Tibial artery (tissue), 4 donors: ENCODE measurements at regions not wholly inside any gene's neighbourhood (a gene's known extent, or its start where the extent isn't known, plus 50 kb on each side); places are given as distances from the start of the nearest gene placed in this dataset.

ENCODE experiments used
- DNase-seq, 2 donors: peaks; one replicate each; pipeline ENCODE4 v3.0.0-alpha.2; 2019
- H3K27ac ChIP-seq, 2 donors: fragments of 200-600 bp; sonication (generic) in 1 of 2; 1 replicate in 1 of 2; 2 replicates in 1 of 2; pipeline ENCODE4 v1.5.1; 2018 to 2019; ENCODE audit warnings: mild to moderate bottlenecking in 1 of 2
- H3K27me3 ChIP-seq, 2 donors: fragments of 200-600 bp; sonication (generic) in 1 of 2; one replicate each; pipeline versions ENCODE4 v1.5.1 to v1.6.0; 2016 to 2019
- H3K36me3 ChIP-seq, 3 donors: fragments of 200-600 bp; sonication (generic) in 2 of 3; one replicate each; pipeline ENCODE4 v1.5.1; 2016 to 2019; ENCODE audit warnings: mild to moderate bottlenecking in 2 of 3
- H3K4me1 ChIP-seq, 4 donors: fragments of 200-600 bp; sonication (generic) in 2 of 4; 1 replicate in 3 of 4; 2 replicates in 1 of 4; pipeline ENCODE4 v1.5.1; 2016 to 2019
- H3K4me3 ChIP-seq, 2 donors: fragments of 200-600 bp; sonication (generic) in 1 of 2; 1 replicate in 1 of 2; 2 replicates in 1 of 2; pipeline ENCODE4 v1.5.1; 2018 to 2019; ENCODE audit warnings: mild to moderate bottlenecking in 2 of 2
- H3K9me3 ChIP-seq, 3 donors: fragments of 200-600 bp; sonication (generic) in 1 of 3; one replicate each; pipeline ENCODE4 v1.5.1; 2016 to 2019
- CTCF ChIP-seq, 2 experiments: fragments of 200-600 bp in 1 of 2; fragments of 450-650 bp in 1 of 2; IDR thresholded peaks; one replicate each; pipeline ENCODE4 v1.5.1; 2017 to 2019; ENCODE audit warnings: antibody characterized with exemption in 2 of 2, mild to moderate bottlenecking in 1 of 2, moderate library complexity in 1 of 2
- intact Hi-C: fragments of 100-400 bp; cut with DNase I; formaldehyde crosslinking; loops from one replicate; pipeline ENCODE4 v1.15.0; 2023; ENCODE audit warnings: low total_unique reads

- intact Hi-C loops, result no loop called here
- no peaks in the 10 kb centered on the region for H3K4me1 ChIP-seq
- H3K27me3 ChIP-seq, result peaks cover 0 to 3% of the 10 kb centered on the region in 2 donors
- no peak overlapping the region for H3K27ac ChIP-seq
- H3K4me3 ChIP-seq, result no peak overlapping the region
- DNase-seq, result no peak
- no peaks in the 10 kb centered on the region for H3K36me3 ChIP-seq
- TF ChIP-seq CTCF (IDR thresholded peaks at IDR 0.05), result no peak
- no peaks in the 10 kb centered on the region for H3K9me3 ChIP-seq
Measured at GRCh38 chr9:107170801-107171200, 112.3 kb upstream of the RAD23B start.

GRCh38 chr9:107172160-107172978 is 110.7 kb upstream of the RAD23B start:
- intact Hi-C loops, result no loop called here

GRCh38 chr9:107172979-107173347 is 110.1 kb upstream of the RAD23B start:
- intact Hi-C loops, result no loop called here
- Histone ChIP-seq H3K4me3 (no peak overlapping the region), H3K27me3 (no peaks in the 10 kb centered on the region), H3K9me3 (no peaks in the 10 kb centered on the region), H3K36me3 (no peaks in the 10 kb centered on the region), H3K27ac (no peak overlapping the region), H3K4me1 (peaks cover 0 to 5% (median 0%) of the 10 kb centered on the region in 4 donors)
- TF ChIP-seq CTCF (IDR thresholded peaks at IDR 0.05), result no peak
- no peak for DNase-seq

More at GRCh38 chr9:107172160-107172978, 110.7 kb upstream of the RAD23B start:
- Histone ChIP-seq H3K27ac (no peak overlapping the region), H3K36me3 (no peaks in the 10 kb centered on the region), H3K27me3 (peaks cover 0 to 3% of the 10 kb centered on the region in 2 donors), H3K9me3 (no peaks in the 10 kb centered on the region), H3K4me3 (no peak overlapping the region), H3K4me1 (peaks cover 0 to 5% (median 0%) of the 10 kb centered on the region in 4 donors)
- peak; percentile 68 to 78 for DNase-seq
- peak; percentile 88 for TF ChIP-seq CTCF (IDR thresholded peaks at IDR 0.05)

- intact Hi-C loops, result no loop called here
- H3K27ac ChIP-seq, result no peak overlapping the region
- DNase-seq, result no peak
- H3K36me3 ChIP-seq, result no peaks in the 10 kb centered on the region
- no peak overlapping the region for H3K4me3 ChIP-seq
- peaks cover 0 to 5% (median 0%) of the 10 kb centered on the region in 4 donors for H3K4me1 ChIP-seq
- H3K9me3 ChIP-seq, result no peaks in the 10 kb centered on the region
- H3K27me3 ChIP-seq, result no peaks in the 10 kb centered on the region
- TF ChIP-seq CTCF (IDR thresholded peaks at IDR 0.05), result no peak
Measured at GRCh38 chr9:107173422-107174180, 109.5 kb upstream of the RAD23B start.

- no peaks in the 10 kb centered on the region for H3K36me3 ChIP-seq
- no peak for TF ChIP-seq CTCF (IDR thresholded peaks at IDR 0.05)
- H3K4me1 ChIP-seq, result peaks cover 0 to 5% (median 0%) of the 10 kb centered on the region in 4 donors
- H3K27me3 ChIP-seq, result no peaks in the 10 kb centered on the region
- intact Hi-C loops, result no loop called here
- H3K27ac ChIP-seq, result no peak overlapping the region
- H3K9me3 ChIP-seq, result no peaks in the 10 kb centered on the region
- H3K4me3 ChIP-seq, result no peak overlapping the region
- no peak for DNase-seq
Measured at GRCh38 chr9:107174441-107174840, 108.6 kb upstream of the RAD23B start.
